Caco-2 (cell line): ENCODE measurements at regions not wholly inside any gene's neighbourhood (a gene's known extent, or its start where the extent isn't known, plus 50 kb on each side); places are given as distances from the start of the nearest gene placed in this dataset.

Experiments
- BruUV-seq: library from RNA; stranded (reverse); fragments of 400-500 nt; replicated peaks from 2 replicates; lab custom pipeline; 2021; lab: Mats Ljungman, UMichigan
- CTCF ChIA-PET: fragments of 300-600 bp; sonication (Branson Sonifier 250); formaldehyde crosslinking; loops from one replicate; lab custom pipeline; 2022; ENCODE audit warnings: antibody characterized with exemption; lab: Charles Lee
- POLR2A ChIA-PET: fragments of 300-600 bp; sonication (Branson Sonifier 250); formaldehyde crosslinking; loops from one replicate; lab custom pipeline; 2022; ENCODE audit warnings: antibody characterized with exemption; lab: Charles Lee
- DNase-seq, 2 experiments: peaks; one replicate each; pipeline versions ENCODE4 v3.0.0 to v3.0.0-alpha.2; 2020 to 2022
- H3K27me3 ChIP-seq: replicated peaks from 2 replicates; pipeline ENCODE4 v1.6.0; 2011; ENCODE audit warnings: low read length; ENCODE audit not compliant: control insufficient read depth, insufficient read depth
- H3K36me3 ChIP-seq: 2 replicates; pipeline ENCODE4 v1.5.1; 2011; ENCODE audit warnings: low read length; ENCODE audit not compliant: control insufficient read depth, insufficient read depth
- H3K4me1 ChIP-seq: fragments of 250-450 bp; sonication (Bioruptor Pico); 2 replicates; pipeline ENCODE4 v1.5.1; 2020; ENCODE audit warnings: mild to moderate bottlenecking
- H3K4me3 ChIP-seq: 2 replicates; pipeline ENCODE4 v1.5.1; 2011; ENCODE audit warnings: low read depth, mild to moderate bottlenecking, control low read depth, low read length
- H3K9me3 ChIP-seq: fragments of 250-450 bp; sonication (Bioruptor Pico); 2 replicates; pipeline ENCODE4 v1.5.1; 2020; ENCODE audit warnings: mild to moderate bottlenecking, moderate library complexity
- H3K27ac Mint-ChIP-seq: one replicate; pipeline ENCODE4 v1.8.0; 2022; ENCODE audit warnings: mixed read lengths; ENCODE audit not compliant: unreplicated experiment
- H3K27me3 Mint-ChIP-seq: one replicate; pipeline ENCODE4 v1.8.0; 2022; ENCODE audit warnings: mixed read lengths; ENCODE audit not compliant: insufficient read depth, unreplicated experiment
- H3K36me3 Mint-ChIP-seq: one replicate; pipeline ENCODE4 v1.8.0; 2022; ENCODE audit warnings: mild to moderate bottlenecking, mixed read lengths; ENCODE audit not compliant: insufficient read depth, unreplicated experiment
- H3K4me1 Mint-ChIP-seq: one replicate; pipeline ENCODE4 v1.8.0; 2022; ENCODE audit warnings: low read depth, mixed read lengths; ENCODE audit not compliant: unreplicated experiment
- H3K4me3 Mint-ChIP-seq: one replicate; pipeline ENCODE4 v1.8.0; 2022; ENCODE audit warnings: mild to moderate bottlenecking, moderate library complexity, mixed read lengths; ENCODE audit not compliant: unreplicated experiment
- H3K9me3 Mint-ChIP-seq: one replicate; pipeline ENCODE4 v1.8.0; 2022; ENCODE audit warnings: mixed read lengths; ENCODE audit not compliant: unreplicated experiment
- intact Hi-C: fragments of 100-400 bp; cut with micrococcal nuclease; formaldehyde crosslinking; loops from one replicate; pipeline ENCODE4 v1.10.0; 2022; ENCODE audit not compliant: unreplicated experiment
- TF ChIP-seq, protein P1 (sequence below), 2 experiments: fragments of 200-600 bp in 1 of 2; IDR thresholded peaks; 1 replicate in 1 of 2; 2 replicates in 1 of 2; pipeline versions ENCODE4 v1.5.1 to v1.8.0; 2011 to 2022; ENCODE audit warnings: antibody characterized with exemption in 1 of 2, control low read depth in 1 of 2, inconsistent platforms in 1 of 2, low read depth in 1 of 2, low read length in 1 of 2, mild to moderate bottlenecking in 1 of 2, moderate library complexity in 1 of 2; ENCODE audit not compliant: insufficient read depth in 1 of 2, severe bottlenecking in 1 of 2, unreplicated experiment in 1 of 2

DNA sequence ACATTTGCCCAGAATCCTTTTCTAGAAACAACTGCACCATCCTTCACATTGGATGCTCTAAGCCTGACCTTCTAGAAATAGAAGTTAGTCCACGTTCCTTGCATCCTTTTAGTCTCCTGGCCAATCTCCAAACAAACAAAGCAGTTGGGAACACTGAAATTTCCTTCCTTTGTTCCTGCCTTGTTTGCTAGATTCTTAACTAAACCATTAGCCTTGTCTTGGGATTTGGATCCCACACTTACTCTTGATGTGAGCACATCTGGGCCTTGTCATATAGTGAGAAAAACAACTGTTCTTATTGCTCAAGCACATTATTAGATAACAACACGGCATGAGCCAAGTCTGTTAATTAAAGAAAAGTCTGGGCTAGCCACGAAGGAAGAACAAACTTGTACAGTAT, 319.3 kb upstream of the GHITM start:
- H3K9me3 Mint-ChIP-seq: no peaks in the 10 kb centered on the region
- POLR2A ChIA-PET: no interaction called here
- intact Hi-C loops: no loop called here
- DNase-seq: no peak
- H3K9me3 ChIP-seq: no peaks in the 10 kb centered on the region
- H3K27ac Mint-ChIP-seq: no peak overlapping the region
- no peaks in the 10 kb centered on the region for H3K36me3 ChIP-seq
- no peak overlapping the region for H3K4me3 Mint-ChIP-seq
- no TSS peak for BruUV-seq
- no peaks in the 10 kb centered on the region for H3K27me3 ChIP-seq
- no peaks in the 10 kb centered on the region for H3K4me1 Mint-ChIP-seq
- H3K4me3 ChIP-seq: no peak overlapping the region
- H3K4me1 ChIP-seq: no peaks in the 10 kb centered on the region
- CTCF ChIA-PET: no interaction called here
- no peaks in the 10 kb centered on the region for H3K36me3 Mint-ChIP-seq
- TF ChIP-seq, protein P1, sequence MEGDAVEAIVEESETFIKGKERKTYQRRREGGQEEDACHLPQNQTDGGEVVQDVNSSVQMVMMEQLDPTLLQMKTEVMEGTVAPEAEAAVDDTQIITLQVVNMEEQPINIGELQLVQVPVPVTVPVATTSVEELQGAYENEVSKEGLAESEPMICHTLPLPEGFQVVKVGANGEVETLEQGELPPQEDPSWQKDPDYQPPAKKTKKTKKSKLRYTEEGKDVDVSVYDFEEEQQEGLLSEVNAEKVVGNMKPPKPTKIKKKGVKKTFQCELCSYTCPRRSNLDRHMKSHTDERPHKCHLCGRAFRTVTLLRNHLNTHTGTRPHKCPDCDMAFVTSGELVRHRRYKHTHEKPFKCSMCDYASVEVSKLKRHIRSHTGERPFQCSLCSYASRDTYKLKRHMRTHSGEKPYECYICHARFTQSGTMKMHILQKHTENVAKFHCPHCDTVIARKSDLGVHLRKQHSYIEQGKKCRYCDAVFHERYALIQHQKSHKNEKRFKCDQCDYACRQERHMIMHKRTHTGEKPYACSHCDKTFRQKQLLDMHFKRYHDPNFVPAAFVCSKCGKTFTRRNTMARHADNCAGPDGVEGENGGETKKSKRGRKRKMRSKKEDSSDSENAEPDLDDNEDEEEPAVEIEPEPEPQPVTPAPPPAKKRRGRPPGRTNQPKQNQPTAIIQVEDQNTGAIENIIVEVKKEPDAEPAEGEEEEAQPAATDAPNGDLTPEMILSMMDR (IDR thresholded peaks at IDR 0.05; ENCODE audit: insufficient read depth in 1 of 2, low read depth in 1 of 2, low read length in 1 of 2, severe bottlenecking in 1 of 2, unreplicated experiment in 1 of 2): no peak
- peaks cover 2% of the 10 kb centered on the region for H3K27me3 Mint-ChIP-seq

- Mint-ChIP-seq H3K9me3 (no peaks in the 10 kb centered on the region), H3K4me1 (no peaks in the 10 kb centered on the region), H3K27me3 (peaks cover 4% of the 10 kb centered on the region), H3K27ac (no peak overlapping the region), H3K36me3 (no peaks in the 10 kb centered on the region), H3K4me3 (no peak overlapping the region)
- H3K9me3 ChIP-seq: no peaks in the 10 kb centered on the region
- TF ChIP-seq, protein P1 (IDR thresholded peaks at IDR 0.05; ENCODE audit: insufficient read depth in 1 of 2, low read depth in 1 of 2, low read length in 1 of 2, severe bottlenecking in 1 of 2, unreplicated experiment in 1 of 2): no peak
- no peaks in the 10 kb centered on the region for H3K4me1 ChIP-seq
- H3K36me3 ChIP-seq: no peaks in the 10 kb centered on the region
- intact Hi-C loops: no loop called here
- ChIA-PET POLR2A (no interaction called here), CTCF (no interaction called here)
- BruUV-seq: no TSS peak
- H3K4me3 ChIP-seq: no peak overlapping the region
- no peaks in the 10 kb centered on the region for H3K27me3 ChIP-seq
- DNase-seq: no peak
Observed at GRCh38 chr10:83824099-83824498, 315.2 kb upstream of the GHITM start.

GRCh38 chr10:83834096-83834495, 305.2 kb upstream of the GHITM start:
- H3K27ac Mint-ChIP-seq: no peak overlapping the region
- Histone ChIP-seq H3K4me1 (no peaks in the 10 kb centered on the region), H3K27me3 (no peaks in the 10 kb centered on the region), H3K36me3 (no peaks in the 10 kb centered on the region), H3K9me3 (no peaks in the 10 kb centered on the region), H3K4me3 (no peak overlapping the region)
- POLR2A ChIA-PET: no interaction called here
- no peaks in the 10 kb centered on the region for H3K36me3 Mint-ChIP-seq
- DNase-seq: no peak
- intact Hi-C loops: no loop called here
- CTCF ChIA-PET: no interaction called here
- BruUV-seq: no TSS peak
- H3K4me1 Mint-ChIP-seq: no peaks in the 10 kb centered on the region
- TF ChIP-seq, protein P1 (IDR thresholded peaks at IDR 0.05; ENCODE audit: insufficient read depth in 1 of 2, low read depth in 1 of 2, low read length in 1 of 2, severe bottlenecking in 1 of 2, unreplicated experiment in 1 of 2): no peak
- H3K27me3 Mint-ChIP-seq: no peaks in the 10 kb centered on the region
- H3K4me3 Mint-ChIP-seq: no peak overlapping the region
- no peaks in the 10 kb centered on the region for H3K9me3 Mint-ChIP-seq
